ENCODE measurements at regions not wholly inside any gene's neighbourhood (a gene's known extent, or its start where the extent isn't known, plus 50 kb on each side); places are given as distances from the start of the nearest gene placed in this dataset.

GRCh38 chr3:89052386-89052785 is 55.0 kb upstream of the EPHA3 start:
- no peak for TF ChIP-seq ZBTB33 (IDR thresholded peaks at IDR 0.05)
- TF ChIP-seq CREB1 (IDR thresholded peaks at IDR 0.05; ENCODE audit: low read depth) = no peak
- no peak for TF ChIP-seq ESRRA (IDR thresholded peaks at IDR 0.05; ENCODE audit: low read length)
- TF ChIP-seq, protein P1, sequence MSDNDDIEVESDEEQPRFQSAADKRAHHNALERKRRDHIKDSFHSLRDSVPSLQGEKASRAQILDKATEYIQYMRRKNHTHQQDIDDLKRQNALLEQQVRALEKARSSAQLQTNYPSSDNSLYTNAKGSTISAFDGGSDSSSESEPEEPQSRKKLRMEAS (IDR thresholded peaks at IDR 0.05; ENCODE audit: low read depth, low read length) = no peak
- no peak for TF ChIP-seq NR2F1 (conservative IDR thresholded peaks at IDR 0.05)
- no peak for TF ChIP-seq EZH2 (IDR thresholded peaks at IDR 0.05; ENCODE audit: borderline replicate concordance, control insufficient read depth, low read depth, low read length)
- TF ChIP-seq EP300 (IDR thresholded peaks at IDR 0.05; ENCODE audit: borderline replicate concordance in 1 of 2, control insufficient read depth in 1 of 2, low read depth in 2 of 2, low read length in 2 of 2) = no peak
- TF ChIP-seq, protein P2, sequence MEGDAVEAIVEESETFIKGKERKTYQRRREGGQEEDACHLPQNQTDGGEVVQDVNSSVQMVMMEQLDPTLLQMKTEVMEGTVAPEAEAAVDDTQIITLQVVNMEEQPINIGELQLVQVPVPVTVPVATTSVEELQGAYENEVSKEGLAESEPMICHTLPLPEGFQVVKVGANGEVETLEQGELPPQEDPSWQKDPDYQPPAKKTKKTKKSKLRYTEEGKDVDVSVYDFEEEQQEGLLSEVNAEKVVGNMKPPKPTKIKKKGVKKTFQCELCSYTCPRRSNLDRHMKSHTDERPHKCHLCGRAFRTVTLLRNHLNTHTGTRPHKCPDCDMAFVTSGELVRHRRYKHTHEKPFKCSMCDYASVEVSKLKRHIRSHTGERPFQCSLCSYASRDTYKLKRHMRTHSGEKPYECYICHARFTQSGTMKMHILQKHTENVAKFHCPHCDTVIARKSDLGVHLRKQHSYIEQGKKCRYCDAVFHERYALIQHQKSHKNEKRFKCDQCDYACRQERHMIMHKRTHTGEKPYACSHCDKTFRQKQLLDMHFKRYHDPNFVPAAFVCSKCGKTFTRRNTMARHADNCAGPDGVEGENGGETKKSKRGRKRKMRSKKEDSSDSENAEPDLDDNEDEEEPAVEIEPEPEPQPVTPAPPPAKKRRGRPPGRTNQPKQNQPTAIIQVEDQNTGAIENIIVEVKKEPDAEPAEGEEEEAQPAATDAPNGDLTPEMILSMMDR (IDR thresholded peaks at IDR 0.05 in 2 of 3, conservative IDR thresholded peaks at IDR 0.05 in 1 of 3; ENCODE audit: control insufficient read depth in 2 of 3, extremely low read depth in 1 of 3, insufficient read depth in 1 of 3, low read depth in 3 of 3, low read length in 3 of 3) = no peak
- TF ChIP-seq CHD1 (IDR thresholded peaks at IDR 0.05; ENCODE audit: low read depth, low read length) = no peak
- no peak for TF ChIP-seq POLR2AphosphoS5 (IDR thresholded peaks at IDR 0.05; ENCODE audit: low read length)
- no peak for TF ChIP-seq KDM1A (IDR thresholded peaks at IDR 0.05; ENCODE audit: borderline replicate concordance)
- no peak for TF ChIP-seq BRCA1 (IDR thresholded peaks at IDR 0.05; ENCODE audit: low read depth, low read length)
- no peak for TF ChIP-seq CHD4 (IDR thresholded peaks at IDR 0.05)
- TF ChIP-seq ZNF274 (IDR thresholded peaks at IDR 0.05; ENCODE audit: insufficient read depth, insufficient read length) = no peak

Data from GM12878 (cell line).